ENCODE measurements at regions not wholly inside any gene's neighbourhood (a gene's known extent, or its start where the extent isn't known, plus 50 kb on each side); places are given as distances from the start of the nearest gene placed in this dataset.

GRCh38 chr12:126858560-126858959 lies 1408.4 kb upstream of the TMEM132C start:
- Histone ChIP-seq H4K20me1 (ENCODE audit: insufficient read depth, low read length) (no peaks in the 10 kb centered on the region), H2AFZ (ENCODE audit: low read length) (no peak overlapping the region), H3K79me2 (ENCODE audit: insufficient read depth, low read length) (no peaks in the 10 kb centered on the region), H3K27ac (ENCODE audit: low read depth, low read length, poor library complexity, severe bottlenecking) (no peak overlapping the region), H3K9me2 (ENCODE audit: low read depth, low read length) (no peaks in the 10 kb centered on the region), H3F3A (ENCODE audit: insufficient read depth, low read length) (no peaks in the 10 kb centered on the region), H3K4me2 (ENCODE audit: low read length) (no peak overlapping the region), H3K4me3 (ENCODE audit: low read depth, low read length, poor library complexity, severe bottlenecking) (no peak overlapping the region), H3K9ac (ENCODE audit: low read length) (no peak overlapping the region), H3K36me3 (ENCODE audit: insufficient read depth, low read length) (no peaks in the 10 kb centered on the region), H3K27me3 (ENCODE audit: insufficient read depth, low read length) (no peaks in the 10 kb centered on the region), H3K9me3 (ENCODE audit: low read length) (no peaks in the 10 kb centered on the region), H3K4me1 (ENCODE audit: insufficient read depth, low read length, severe bottlenecking) (no peaks in the 10 kb centered on the region)
- TF ChIP-seq EZH2 (IDR thresholded peaks at IDR 0.05; ENCODE audit: borderline replicate concordance, low read length) (no peak), CTCF (IDR thresholded peaks at IDR 0.05; ENCODE audit: low read length) (no peak)

DNA sequence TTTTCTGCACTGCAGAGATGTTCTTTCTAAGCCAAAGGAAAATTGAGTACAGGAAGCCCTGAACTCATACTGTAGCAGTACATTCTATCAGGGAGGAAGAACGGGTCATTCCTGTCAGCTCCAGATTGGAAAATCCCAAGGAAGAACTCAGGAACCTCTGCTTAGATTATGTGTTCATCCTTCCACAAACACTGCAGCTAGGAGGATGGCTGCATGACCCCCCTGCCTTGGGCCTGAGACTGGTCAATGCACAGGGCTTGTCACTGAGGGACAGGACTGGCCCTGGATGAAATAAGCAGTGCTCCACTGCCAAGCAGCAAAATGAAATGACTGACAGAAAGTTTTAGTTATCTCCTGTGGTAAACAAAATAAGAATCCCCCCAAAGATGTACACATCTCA lies 1406.8 kb upstream of the TMEM132C start:
- H3K9me3 ChIP-seq (ENCODE audit: low read length), result no peaks in the 10 kb centered on the region
- H2AFZ ChIP-seq (ENCODE audit: low read length), result no peak overlapping the region
- no peak overlapping the region for H3K9ac ChIP-seq (ENCODE audit: low read length)
- no peak overlapping the region for H3K4me2 ChIP-seq (ENCODE audit: low read length)
- TF ChIP-seq EZH2 (IDR thresholded peaks at IDR 0.05; ENCODE audit: borderline replicate concordance, low read length), result no peak
- no peak for TF ChIP-seq CTCF (IDR thresholded peaks at IDR 0.05; ENCODE audit: low read length)
- no peaks in the 10 kb centered on the region for H3K36me3 ChIP-seq (ENCODE audit: insufficient read depth, low read length)
- H3F3A ChIP-seq (ENCODE audit: insufficient read depth, low read length), result no peaks in the 10 kb centered on the region
- H4K20me1 ChIP-seq (ENCODE audit: insufficient read depth, low read length), result no peaks in the 10 kb centered on the region
- no peaks in the 10 kb centered on the region for H3K79me2 ChIP-seq (ENCODE audit: insufficient read depth, low read length)
- H3K9me2 ChIP-seq (ENCODE audit: low read depth, low read length), result no peaks in the 10 kb centered on the region
- no peak overlapping the region for H3K4me3 ChIP-seq (ENCODE audit: low read depth, low read length, poor library complexity, severe bottlenecking)
- H3K27ac ChIP-seq (ENCODE audit: low read depth, low read length, poor library complexity, severe bottlenecking), result no peak overlapping the region
- no peaks in the 10 kb centered on the region for H3K4me1 ChIP-seq (ENCODE audit: insufficient read depth, low read length, severe bottlenecking)
- no peaks in the 10 kb centered on the region for H3K27me3 ChIP-seq (ENCODE audit: insufficient read depth, low read length)

DNA sequence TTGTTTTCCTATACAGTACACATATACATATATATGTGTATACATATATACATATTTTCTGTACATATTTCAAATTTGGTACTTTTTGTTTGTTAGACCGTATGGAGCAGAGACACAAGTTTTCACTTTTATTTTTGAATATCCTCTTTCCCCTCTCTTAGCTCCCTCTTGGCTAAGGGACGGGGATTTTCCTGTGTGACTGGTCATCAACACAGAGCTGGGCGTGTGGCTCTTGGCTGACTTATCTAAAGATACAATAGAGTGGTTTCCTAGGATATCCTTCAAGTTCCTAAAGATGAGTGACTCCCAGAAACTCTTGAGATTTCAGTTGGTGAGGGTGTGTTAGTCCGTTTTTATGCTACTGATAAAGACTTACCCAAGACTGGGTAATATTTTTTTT lies 1404.5 kb upstream of the TMEM132C start:
- Histone ChIP-seq H3K9me2 (ENCODE audit: low read depth, low read length) (no peaks in the 10 kb centered on the region), H3K4me3 (ENCODE audit: low read depth, low read length, poor library complexity, severe bottlenecking) (no peak overlapping the region), H4K20me1 (ENCODE audit: insufficient read depth, low read length) (no peaks in the 10 kb centered on the region), H3K79me2 (ENCODE audit: insufficient read depth, low read length) (no peaks in the 10 kb centered on the region), H3K4me1 (ENCODE audit: insufficient read depth, low read length, severe bottlenecking) (no peaks in the 10 kb centered on the region), H3K27ac (ENCODE audit: low read depth, low read length, poor library complexity, severe bottlenecking) (no peak overlapping the region), H3K9ac (ENCODE audit: low read length) (no peak overlapping the region), H3K36me3 (ENCODE audit: insufficient read depth, low read length) (no peaks in the 10 kb centered on the region), H3K27me3 (ENCODE audit: insufficient read depth, low read length) (no peaks in the 10 kb centered on the region), H3K9me3 (ENCODE audit: low read length) (no peaks in the 10 kb centered on the region), H3K4me2 (ENCODE audit: low read length) (no peak overlapping the region), H2AFZ (ENCODE audit: low read length) (no peak overlapping the region), H3F3A (ENCODE audit: insufficient read depth, low read length) (no peaks in the 10 kb centered on the region)
- TF ChIP-seq EZH2 (IDR thresholded peaks at IDR 0.05; ENCODE audit: borderline replicate concordance, low read length) (no peak), CTCF (IDR thresholded peaks at IDR 0.05; ENCODE audit: low read length) (no peak)
